K562 (cell line): ENCODE measurements at regions not wholly inside any gene's neighbourhood (a gene's known extent, or its start where the extent isn't known, plus 50 kb on each side); places are given as distances from the start of the nearest gene placed in this dataset.

Experiments
- CEBPB ChIP-seq: fragments of 450-650 bp; IDR thresholded peaks from 2 replicates; pipeline ENCODE4 v1.6.1; 2016; ENCODE audit warnings: missing genetic modification characterization, missing compliant biosample characterization
- CTCF ChIP-seq, 3 experiments: IDR thresholded peaks in 2 of 3; conservative IDR thresholded peaks in 1 of 3; 2 replicates each; pipeline ENCODE4 v1.5.1; 2011 to 2012; ENCODE audit warnings: low read length in 3 of 3, mild to moderate bottlenecking in 3 of 3, control low read depth in 2 of 3, improper control_type of control experiment in 1 of 3, inconsistent platforms in 1 of 3, low read depth in 1 of 3, mixed read lengths in 1 of 3, moderate library complexity in 1 of 3; ENCODE audit not compliant: insufficient read depth in 2 of 3
- LEF1 ChIP-seq: fragments of 450-650 bp; IDR thresholded peaks from 2 replicates; pipeline ENCODE4 v1.6.1; 2016; ENCODE audit warnings: mild to moderate bottlenecking
- NFE2L1 ChIP-seq: fragments of 450-650 bp; IDR thresholded peaks from 2 replicates; pipeline ENCODE4 v1.6.1; 2016; ENCODE audit warnings: missing genetic modification characterization, low read depth, mild to moderate bottlenecking, missing compliant biosample characterization, moderate library complexity, borderline replicate concordance
- POLR2A ChIP-seq: fragments of 450-650 bp; conservative IDR thresholded peaks from 2 replicates; pipeline ENCODE4 v1.6.1; 2016
- REST ChIP-seq, 2 experiments: fragments of 450-650 bp; formaldehyde crosslinking in 1 of 2; IDR thresholded peaks; 2 replicates each; pipeline versions ENCODE4 v1.4.0 to v1.6.1; 2014 to 2020; ENCODE audit warnings: mild to moderate bottlenecking in 2 of 2, borderline replicate concordance in 1 of 2, low read depth in 1 of 2
- SMAD1 ChIP-seq: fragments of 150-350 bp; IDR thresholded peaks from 2 replicates; pipeline ENCODE4 v1.6.1; 2014; ENCODE audit warnings: low read length, low read depth; ENCODE audit not compliant: partially characterized antibody
- ZNF644 ChIP-seq: fragments of 200-800 bp; sonication (Bioruptor generic); IDR thresholded peaks from 2 replicates; pipeline ENCODE4 v1.6.1; 2016; ENCODE audit warnings: low read depth, missing genetic modification characterization, missing compliant biosample characterization
- ZNF79 ChIP-seq: fragments of 250-450 bp; sonication (Bioruptor Pico); IDR thresholded peaks from 2 replicates; pipeline ENCODE4 v1.4.0; 2020; ENCODE audit warnings: low read depth, mild to moderate bottlenecking, moderate library complexity

- TF ChIP-seq LEF1 (no peak), CEBPB (tag) (no peak), REST (IDR thresholded peaks at IDR 0.05; ENCODE audit: borderline replicate concordance) (no peak), REST (CRISPR knock-in tag; IDR thresholded peaks at IDR 0.05; ENCODE audit: low read depth) (no peak), POLR2A (no peak), NFE2L1 (no peak), ZNF644 (tag) (no peak), SMAD1 (no peak), CTCF (IDR thresholded peaks at IDR 0.05 in 2 of 3, conservative IDR thresholded peaks at IDR 0.05 in 1 of 3; ENCODE audit: insufficient read depth in 2 of 3, low read depth in 1 of 3, low read length in 3 of 3) (no peak), ZNF79 (CRISPR knock-in tag) (no peak)
Measured at GRCh38 chr1:14313731-14314431, 284.6 kb upstream of the KAZN start.
